ENCODE measurements at regions not wholly inside any gene's neighbourhood (a gene's known extent, or its start where the extent isn't known, plus 50 kb on each side); places are given as distances from the start of the nearest gene placed in this dataset.

GRCh38 chr2:236936446-236936940, 149.2 kb upstream of the COPS8 start:
- ATAC-seq, result no peak
- Histone ChIP-seq H3K36me3 (no peaks in the 10 kb centered on the region), H3K9me3 (no peaks in the 10 kb centered on the region)

GRCh38 chr2:236938126-236938525, 147.6 kb upstream of the COPS8 start:
- Histone ChIP-seq H3K27ac (no peak overlapping the region), H3K27me3 (peaks cover 0 to 9% of the 10 kb centered on the region in 2 donors), H3K9me3 (no peaks in the 10 kb centered on the region), H3K4me1 (peaks cover 0 to 12% of the 10 kb centered on the region in 2 donors), H3K4me3 (no peak overlapping the region), H3K36me3 (no peaks in the 10 kb centered on the region)
- TF ChIP-seq CTCF (IDR thresholded peaks at IDR 0.05), result no peak
- DNase-seq, result no peak
- no peak for ATAC-seq
- intact Hi-C loops (cut with DNase I), result no loop called here

More at GRCh38 chr2:236936446-236936940, 149.2 kb upstream of the COPS8 start:
- intact Hi-C loops (cut with DNase I), result no loop called here
- Histone ChIP-seq H3K4me1 (peaks cover 0 to 8% of the 10 kb centered on the region in 2 donors), H3K27me3 (peaks cover 0 to 9% of the 10 kb centered on the region in 2 donors), H3K4me3 (no peak overlapping the region), H3K27ac (no peak overlapping the region)
- no peak for TF ChIP-seq CTCF (IDR thresholded peaks at IDR 0.05)
- no peak for DNase-seq

DNA sequence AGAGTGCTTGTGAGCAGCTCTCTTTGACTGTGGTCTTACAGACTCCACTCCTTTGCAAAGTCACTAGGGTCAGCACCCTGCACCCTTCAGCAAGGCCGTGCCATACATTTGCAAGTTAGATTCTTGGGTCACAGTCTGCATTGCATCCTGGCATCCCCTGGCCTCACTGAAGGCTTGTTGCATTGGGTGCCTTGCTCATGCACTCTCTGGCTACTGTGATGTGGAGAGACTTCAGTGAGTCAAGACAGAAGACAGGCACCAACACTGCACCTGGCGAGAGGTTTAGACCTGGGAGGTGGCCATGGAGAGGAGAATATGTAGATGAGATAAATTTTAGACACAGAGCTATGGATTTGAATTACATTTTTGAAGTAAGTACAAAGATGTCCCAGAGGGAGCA, 146.4 kb upstream of the COPS8 start:
- Histone ChIP-seq H3K36me3 (no peaks in the 10 kb centered on the region), H3K4me3 (no peak overlapping the region), H3K9me3 (no peaks in the 10 kb centered on the region), H3K27ac (no peak overlapping the region), H3K4me1 (peaks cover 0 to 12% of the 10 kb centered on the region in 2 donors), H3K27me3 (peaks cover 0 to 9% of the 10 kb centered on the region in 2 donors)
- intact Hi-C loops (cut with DNase I), result no loop called here
- ATAC-seq (no peak), DNase-seq (no peak)
- TF ChIP-seq CTCF (IDR thresholded peaks at IDR 0.05), result no peak

DNA sequence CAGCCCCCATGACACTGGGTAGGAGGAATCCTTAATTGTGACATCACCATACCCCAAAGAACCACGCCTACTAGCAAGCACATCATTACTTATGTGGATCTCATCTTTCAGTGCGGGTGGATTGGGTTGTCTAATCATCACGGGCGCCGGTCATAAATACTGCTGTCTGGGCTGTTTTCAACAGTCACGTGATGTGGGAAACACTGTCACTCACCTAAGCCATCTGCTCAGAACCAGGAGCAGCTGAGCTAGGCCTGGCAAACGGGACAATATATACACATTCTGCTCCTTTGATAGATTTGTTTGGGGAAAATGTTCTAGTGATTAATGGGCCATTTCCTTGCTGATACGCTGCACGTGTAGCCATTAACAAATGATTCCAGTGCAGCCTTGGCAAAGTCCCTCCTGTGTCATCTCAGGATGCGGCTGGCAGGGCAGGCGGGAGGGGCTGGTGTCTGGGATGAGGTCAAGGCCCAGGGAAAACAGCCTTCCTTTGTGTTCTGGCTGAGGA, 145.9 kb upstream of the COPS8 start:
- intact Hi-C loops (cut with DNase I), result no loop called here
- peaks cover 0 to 12% of the 10 kb centered on the region in 2 donors for H3K4me1 ChIP-seq
- no peak for ATAC-seq

GRCh38 chr2:236940497-236940896, 145.2 kb upstream of the COPS8 start:
- no peak for TF ChIP-seq CTCF (IDR thresholded peaks at IDR 0.05)
- Histone ChIP-seq H3K4me3 (no peak overlapping the region), H3K4me1 (peaks cover 0 to 12% of the 10 kb centered on the region in 2 donors), H3K9me3 (no peaks in the 10 kb centered on the region), H3K27ac (no peak overlapping the region), H3K27me3 (peaks cover 0 to 2% of the 10 kb centered on the region in 2 donors), H3K36me3 (no peaks in the 10 kb centered on the region)
- intact Hi-C loops (cut with DNase I), result no loop called here
- ATAC-seq (no peak), DNase-seq (no peak)

More for the DNA sequence above, 145.9 kb upstream of the COPS8 start:
- TF ChIP-seq CTCF (IDR thresholded peaks at IDR 0.05), result no peak
- H3K27me3 ChIP-seq, result peaks cover 0 to 9% of the 10 kb centered on the region in 2 donors
- H3K4me3 ChIP-seq, result no peak overlapping the region
- peak in 1 of 4 donors; percentile 31 for DNase-seq
- H3K27ac ChIP-seq, result no peak overlapping the region
- H3K36me3 ChIP-seq, result no peaks in the 10 kb centered on the region
- no peaks in the 10 kb centered on the region for H3K9me3 ChIP-seq

Data from left lung (tissue), 4 donors.